Germinal center (tissue), 1 donor: ENCODE measurements at regions not wholly inside any gene's neighbourhood (a gene's known extent, or its start where the extent isn't known, plus 50 kb on each side); places are given as distances from the start of the nearest gene placed in this dataset.

Experiments
- DNase-seq: peaks from one replicate; pipeline ENCODE4 v3.0.0; 2012; ENCODE audit warnings: mixed read lengths, low spot score

GRCh38 chr6:67666177-67666964, 968.7 kb upstream of the ADGRB3 start:
- no peak for DNase-seq

GRCh38 chr6:67664942-67665341, 970.1 kb upstream of the ADGRB3 start:
- no peak for DNase-seq

GRCh38 chr6:67663105-67663895, 971.8 kb upstream of the ADGRB3 start:
- no peak for DNase-seq

- no peak for DNase-seq
Observed at GRCh38 chr6:67653561-67653960, 981.5 kb upstream of the ADGRB3 start.

GRCh38 chr6:67646550-67646949, 988.5 kb upstream of the ADGRB3 start:
- DNase-seq, result no peak

GRCh38 chr6:67643281-67643680, 991.8 kb upstream of the ADGRB3 start:
- no peak for DNase-seq

GRCh38 chr6:67642582-67642981, 992.5 kb upstream of the ADGRB3 start:
- DNase-seq, result no peak

- no peak for DNase-seq
Observed at GRCh38 chr6:67640484-67640883, 994.6 kb upstream of the ADGRB3 start.

- DNase-seq, result no peak
Observed at GRCh38 chr6:67639161-67639560, 995.9 kb upstream of the ADGRB3 start.

GRCh38 chr6:67634199-67634598, 1000.9 kb upstream of the ADGRB3 start:
- DNase-seq, result no peak

- no peak for DNase-seq
Observed at GRCh38 chr6:67633058-67633457, 1002.0 kb upstream of the ADGRB3 start.

- no peak for DNase-seq
Observed at GRCh38 chr6:67630146-67630545, 1004.9 kb upstream of the ADGRB3 start.

GRCh38 chr6:67629258-67629657, 1005.8 kb upstream of the ADGRB3 start:
- DNase-seq, result no peak

GRCh38 chr6:67615796-67616195, 1019.3 kb upstream of the ADGRB3 start:
- DNase-seq, result no peak

- DNase-seq, result no peak
Observed at GRCh38 chr6:67608099-67608749, 1026.9 kb upstream of the ADGRB3 start.

GRCh38 chr6:67606906-67607828, 1027.9 kb upstream of the ADGRB3 start:
- no peak for DNase-seq

GRCh38 chr6:67594366-67594765, 1040.7 kb upstream of the ADGRB3 start:
- DNase-seq, result no peak

- DNase-seq, result no peak
Observed at GRCh38 chr6:67593247-67593646, 1041.8 kb upstream of the ADGRB3 start.

- no peak for DNase-seq
Observed at GRCh38 chr6:67591910-67592309, 1043.2 kb upstream of the ADGRB3 start.

GRCh38 chr6:67567842-67568241, 1067.2 kb upstream of the ADGRB3 start:
- no peak for DNase-seq

- DNase-seq, result no peak
Observed at GRCh38 chr6:67563671-67564070, 1071.4 kb upstream of the ADGRB3 start.

GRCh38 chr6:67560068-67560467, 1075.0 kb upstream of the ADGRB3 start:
- DNase-seq, result no peak
